Brain pericyte (primary cell): ENCODE measurements at regions not wholly inside any gene's neighbourhood (a gene's known extent, or its start where the extent isn't known, plus 50 kb on each side); places are given as distances from the start of the nearest gene placed in this dataset.
"Not testable (repeated sequence)": the region's sequence is repeated elsewhere in the genome, so short reads cannot be mapped to it uniquely, and the experiment has no call there.

Experiments used
- DNase-seq: peaks from one replicate; pipeline ENCODE4 v3.0.0-alpha.2; 2012; ENCODE audit warnings: low read depth, low spot score

DNA sequence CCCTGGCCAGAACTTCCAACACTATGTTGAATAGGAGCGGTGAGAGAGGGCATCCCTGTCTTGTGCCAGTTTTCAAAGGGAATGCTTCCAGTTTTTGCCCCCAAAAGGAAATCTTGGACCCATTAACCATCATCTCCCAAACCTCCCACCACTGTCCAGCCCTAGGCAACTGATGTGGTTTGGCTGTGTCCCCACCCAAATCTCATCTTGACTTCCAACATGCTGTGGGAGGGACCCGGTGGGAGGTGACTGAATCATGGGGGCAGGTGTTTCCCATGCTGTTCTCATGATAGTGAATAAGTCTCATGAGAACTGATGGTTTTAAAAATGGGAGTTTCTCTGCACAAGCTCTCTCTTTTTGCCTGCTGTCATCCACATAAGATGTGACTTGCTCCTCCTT lies 119.1 kb upstream of the RMDN2 start:
- not testable (repeated sequence) for DNase-seq

DNA sequence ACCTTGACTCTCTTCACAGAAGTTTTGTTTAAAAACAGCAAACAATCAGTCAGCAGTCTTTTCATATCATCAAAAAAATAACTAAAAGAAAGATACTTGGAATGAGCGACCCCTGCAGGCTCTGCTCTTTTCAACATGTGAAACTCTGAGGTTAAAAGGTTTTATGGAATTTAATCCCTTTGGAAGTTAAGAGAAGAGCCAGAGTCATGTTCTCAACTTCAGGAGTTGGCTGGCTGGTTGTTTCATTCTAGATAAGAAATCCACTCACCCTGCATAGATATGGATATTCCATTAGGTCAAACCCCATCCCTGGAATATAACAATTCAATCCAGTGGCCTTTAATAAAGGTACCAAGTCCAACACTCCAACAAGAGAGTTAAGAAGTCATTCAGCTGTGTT lies 115.6 kb upstream of the RMDN2 start:
- no peak for DNase-seq

DNA sequence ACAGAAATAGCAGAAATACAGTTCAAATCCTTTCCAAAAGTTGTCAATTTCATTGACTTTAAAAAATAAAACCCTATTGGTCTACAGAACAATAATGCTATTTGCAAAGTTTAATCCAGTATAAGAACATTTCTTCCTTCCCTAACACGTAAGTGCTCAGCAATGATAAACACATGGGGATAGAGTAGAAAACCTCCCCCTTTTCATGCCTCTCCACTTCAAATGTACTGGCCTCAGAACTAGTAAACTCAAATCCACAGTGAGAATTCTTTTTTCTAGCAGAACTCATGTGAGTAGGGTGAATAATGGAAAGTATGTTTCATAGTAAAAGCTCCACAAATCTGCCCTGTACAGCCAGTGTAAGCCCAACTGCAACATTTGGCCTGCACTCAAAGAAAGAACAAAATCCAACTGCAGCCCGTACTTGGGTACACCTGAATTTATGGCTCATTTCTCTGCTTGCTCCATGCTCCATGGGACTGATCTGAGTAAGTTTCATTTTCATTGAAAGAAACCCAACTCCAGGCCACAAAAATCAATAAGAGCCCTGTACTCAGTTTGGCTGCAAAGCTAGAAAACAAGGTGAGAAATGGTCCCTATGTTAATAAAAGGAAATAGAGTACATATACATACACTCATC lies 115.0 kb upstream of the RMDN2 start:
- no peak for DNase-seq

DNA sequence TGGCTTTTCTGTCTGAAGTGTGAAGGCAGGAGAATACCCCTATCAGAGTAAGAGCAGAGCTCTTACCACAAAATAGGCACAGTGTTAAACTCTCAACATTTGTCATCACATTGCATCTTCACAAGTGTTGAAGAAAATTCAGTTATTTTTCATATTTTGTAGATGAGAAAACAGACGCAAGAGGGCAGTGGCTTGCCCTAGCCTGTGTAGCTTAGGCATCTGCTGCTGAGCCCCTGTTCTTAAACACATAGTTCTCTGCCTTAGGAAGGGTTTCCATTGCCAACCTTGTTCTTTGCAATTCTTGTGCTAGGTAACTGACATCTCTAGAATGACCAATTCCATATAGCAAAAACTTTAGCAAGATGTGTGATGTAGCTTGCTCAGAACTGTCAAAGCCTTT lies 112.7 kb upstream of the RMDN2 start:
- DNase-seq, result no peak

DNA sequence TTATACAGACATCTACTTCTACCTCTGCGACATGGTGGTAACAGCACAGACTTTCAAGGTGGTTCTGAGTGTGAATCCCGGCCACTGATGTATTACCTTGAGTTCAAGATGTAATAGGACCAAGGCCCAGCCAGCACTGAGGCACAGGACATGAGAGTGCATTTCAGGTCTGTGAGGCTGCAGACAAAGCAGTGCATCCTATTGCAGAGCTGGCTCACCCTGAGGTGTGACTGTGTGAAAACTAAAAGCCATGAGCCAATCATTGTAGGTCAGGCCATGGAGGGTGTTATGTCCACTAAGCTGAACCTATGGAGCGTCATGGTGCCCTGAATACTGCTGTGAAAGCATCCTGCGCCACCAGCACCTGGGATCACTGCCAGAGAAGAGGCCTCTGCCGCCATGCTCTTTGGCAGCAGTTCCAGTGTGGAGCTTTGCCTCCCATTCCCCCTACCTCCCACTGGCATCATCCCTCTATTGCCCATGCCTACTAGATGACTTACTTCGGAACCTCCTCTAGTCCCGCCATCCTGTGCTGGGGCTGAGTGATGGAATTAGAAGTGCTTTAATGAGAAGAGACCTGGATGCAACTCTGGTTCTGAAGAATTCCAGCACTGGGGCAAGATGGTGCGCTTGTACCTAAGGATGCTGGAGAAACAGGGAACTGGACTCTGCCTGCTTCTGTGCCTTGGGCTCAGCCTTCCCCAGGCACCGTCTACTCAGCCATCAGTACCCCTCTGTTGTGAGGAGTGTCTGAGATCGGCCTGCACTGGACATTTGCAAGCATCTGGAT lies 112.0 kb upstream of the RMDN2 start:
- DNase-seq, result no peak

DNA sequence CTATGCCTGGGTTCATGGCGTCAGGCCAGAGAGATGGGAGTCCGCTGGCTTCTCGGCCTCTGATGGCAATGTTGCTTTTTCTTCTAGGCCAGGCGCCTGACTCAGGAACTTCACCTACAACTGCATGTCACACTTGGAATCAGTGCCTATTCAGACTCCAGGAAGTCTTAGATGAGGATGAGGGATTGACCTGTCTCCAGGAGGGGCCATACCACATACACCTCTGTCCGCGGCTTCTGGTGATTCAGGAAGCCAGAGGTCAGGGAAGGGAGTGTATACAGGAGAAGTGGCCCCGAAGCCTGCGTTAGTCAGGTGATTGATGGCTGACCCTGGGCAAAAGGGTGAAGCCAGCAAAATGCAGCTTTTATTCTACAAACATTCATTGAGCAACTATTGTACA lies 109.1 kb upstream of the RMDN2 start:
- DNase-seq, result no peak

DNA sequence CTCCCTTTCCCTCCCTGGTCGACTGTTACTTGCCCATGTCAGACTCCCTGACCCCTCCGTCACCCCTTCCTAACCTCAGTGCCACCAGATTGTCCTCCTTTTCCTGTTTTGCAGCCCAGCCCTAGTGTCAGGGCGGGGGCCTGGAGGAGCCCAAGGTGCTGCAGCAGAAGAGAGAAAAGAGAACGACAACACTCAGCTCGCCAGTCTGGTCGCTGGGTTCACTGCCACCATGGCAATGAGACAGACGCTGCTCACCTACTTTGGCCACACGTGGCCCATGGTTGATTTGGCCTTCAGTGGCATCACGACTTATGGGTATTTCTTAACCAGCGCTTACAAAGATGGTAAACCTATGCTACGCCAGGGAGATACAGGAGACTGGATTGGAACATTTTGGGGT lies 108.4 kb upstream of the RMDN2 start:
- DNase-seq, result no peak

DNA sequence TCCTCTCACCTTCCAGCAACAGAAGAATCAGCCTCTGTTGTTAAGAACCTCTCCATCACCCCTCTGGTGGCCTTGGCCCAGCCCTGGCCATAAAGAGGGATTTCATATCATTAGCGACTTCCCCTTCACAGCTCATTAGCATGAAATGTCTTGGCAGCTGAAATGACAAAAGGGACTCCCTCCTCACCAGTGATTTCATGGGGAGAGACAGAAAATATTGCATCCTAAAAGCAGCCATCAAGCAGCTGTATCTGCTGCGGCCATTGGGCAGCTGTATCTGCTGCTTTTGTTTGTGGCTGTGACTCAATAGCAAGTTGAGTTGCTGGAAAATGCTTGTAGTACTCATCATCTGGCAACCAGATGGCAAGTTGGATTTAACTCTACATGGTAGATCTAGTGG lies 105.9 kb upstream of the RMDN2 start:
- no peak for DNase-seq

DNA sequence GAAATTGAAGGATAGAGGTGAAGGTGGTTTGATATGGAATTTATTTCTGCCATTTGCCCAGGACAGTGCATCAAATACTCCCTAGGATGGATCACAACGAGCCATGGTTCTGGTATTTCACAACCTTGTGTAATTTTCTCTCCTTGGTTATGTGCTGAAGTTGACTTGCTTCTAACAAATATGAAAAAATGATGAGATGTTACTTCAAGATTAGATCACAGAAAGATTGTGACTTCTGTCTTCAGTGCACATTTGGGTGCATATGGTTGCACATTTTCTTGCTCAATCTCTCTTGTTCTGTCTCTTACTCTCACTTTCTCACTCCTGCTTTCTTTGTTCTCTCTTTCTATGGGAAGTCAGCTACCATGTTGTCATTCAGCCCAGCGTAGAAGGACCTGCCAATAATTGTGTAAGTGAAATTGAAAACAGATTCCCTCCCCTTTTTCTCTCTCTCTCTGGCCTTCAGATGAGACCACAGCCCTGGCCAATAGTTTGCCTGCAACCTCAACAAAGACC lies 104.6 kb upstream of the RMDN2 start:
- DNase-seq, result no peak

DNA sequence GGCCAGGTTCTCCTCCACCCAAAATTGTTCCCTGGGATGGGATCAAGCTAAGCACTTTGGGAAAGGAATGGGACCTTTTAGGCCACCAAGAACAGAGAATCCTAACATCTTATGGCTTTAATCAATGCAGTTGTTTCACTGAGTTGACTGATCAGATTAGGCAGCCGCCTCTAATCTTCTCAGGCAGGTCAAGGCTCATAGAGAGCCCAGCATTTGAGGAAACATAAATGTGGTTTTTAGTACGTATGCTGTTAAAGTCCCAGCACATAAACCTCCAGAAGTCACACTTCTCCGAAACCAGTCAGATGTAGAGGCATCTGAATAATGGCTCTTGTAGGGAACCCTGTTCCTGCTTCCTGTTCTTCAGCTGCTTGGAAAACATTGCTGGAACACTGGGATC lies 99.5 kb upstream of the RMDN2 start:
- no peak for DNase-seq

DNA sequence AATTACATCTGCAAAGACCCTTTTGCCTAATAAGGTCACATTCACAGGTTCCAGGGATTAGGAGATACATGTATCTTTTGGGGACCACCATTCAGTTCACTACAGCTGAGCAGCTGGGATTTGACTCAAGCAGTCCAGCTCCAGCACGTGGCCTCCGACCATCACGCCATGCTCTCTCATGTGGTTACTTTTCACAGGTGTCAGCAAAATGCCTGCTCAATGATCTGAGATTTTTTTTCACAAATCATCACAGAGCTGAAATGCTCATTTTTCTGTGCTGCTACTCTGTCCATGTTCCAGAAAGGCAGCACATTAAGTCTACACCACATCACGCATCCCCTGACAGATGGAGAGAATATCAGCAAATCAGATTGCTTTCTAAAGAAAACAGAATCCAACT lies 98.5 kb upstream of the RMDN2 start:
- no peak for DNase-seq

DNA sequence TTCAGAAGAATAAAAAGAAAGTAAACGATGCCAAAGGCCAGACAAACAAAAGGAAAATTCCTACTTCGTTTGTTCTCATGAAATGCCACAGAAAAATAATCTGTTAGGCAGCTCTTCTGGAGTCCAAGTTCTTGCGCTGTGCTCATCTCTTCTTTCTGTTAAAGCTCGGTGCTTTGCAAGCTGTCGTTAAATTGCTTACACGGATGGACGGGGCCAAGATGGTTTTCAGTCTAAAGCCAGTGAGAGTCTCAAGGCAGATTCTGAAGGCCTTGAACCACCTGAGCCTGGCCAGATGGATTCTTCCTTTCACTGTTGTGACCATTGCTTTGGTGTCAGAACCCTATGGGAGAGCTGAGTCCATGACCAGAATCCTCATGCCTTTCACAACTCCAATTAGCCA lies 97.6 kb upstream of the RMDN2 start:
- no peak for DNase-seq

DNA sequence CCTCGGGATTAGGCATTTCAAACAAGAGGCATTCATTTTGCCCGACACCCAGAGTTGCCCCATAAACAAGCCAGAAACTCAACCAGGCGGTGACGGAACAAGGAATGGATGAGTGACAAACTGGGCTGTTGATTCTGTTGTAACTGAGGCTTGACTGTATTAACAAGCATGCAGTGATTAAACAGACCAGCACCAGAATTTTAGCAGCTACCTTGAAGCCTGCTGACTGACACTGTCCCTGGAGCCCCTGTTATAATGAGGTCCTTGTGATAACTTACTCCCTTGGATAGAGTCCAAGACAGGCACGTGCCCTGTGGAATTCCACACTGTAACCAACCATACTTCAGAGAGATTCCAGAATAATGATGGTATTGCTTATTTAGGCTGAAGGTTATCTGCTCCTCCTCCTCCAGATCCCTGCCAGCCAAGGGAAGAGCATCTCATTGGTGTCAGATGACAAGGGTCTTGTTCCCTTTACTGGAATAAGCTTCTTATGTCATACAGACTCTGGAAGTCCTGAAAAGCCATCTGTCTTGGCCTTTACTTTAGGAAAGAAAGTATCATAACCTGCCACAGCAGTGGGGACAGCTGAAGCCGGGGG lies 97.1 kb upstream of the RMDN2 start:
- no peak for DNase-seq

DNA sequence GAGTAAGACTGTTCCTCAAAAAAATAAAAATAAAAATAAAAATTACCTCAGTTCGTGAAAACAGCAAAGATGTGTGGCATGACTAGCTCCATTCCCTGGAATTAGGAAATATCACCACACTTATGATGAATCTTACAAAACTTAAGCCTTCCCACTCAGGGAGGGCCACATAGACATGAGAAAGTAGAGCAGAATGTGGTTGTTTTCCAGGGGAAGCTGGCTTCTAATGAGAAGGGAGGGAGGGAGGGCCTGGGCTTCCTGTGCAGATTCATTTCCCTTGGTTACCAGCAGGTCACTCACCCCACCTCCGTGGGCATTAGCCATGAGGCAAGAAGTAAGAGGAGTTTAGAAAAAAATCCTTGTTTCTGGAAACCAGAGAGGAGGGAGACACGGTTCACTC lies 95.9 kb upstream of the RMDN2 start:
- no peak for DNase-seq

DNA sequence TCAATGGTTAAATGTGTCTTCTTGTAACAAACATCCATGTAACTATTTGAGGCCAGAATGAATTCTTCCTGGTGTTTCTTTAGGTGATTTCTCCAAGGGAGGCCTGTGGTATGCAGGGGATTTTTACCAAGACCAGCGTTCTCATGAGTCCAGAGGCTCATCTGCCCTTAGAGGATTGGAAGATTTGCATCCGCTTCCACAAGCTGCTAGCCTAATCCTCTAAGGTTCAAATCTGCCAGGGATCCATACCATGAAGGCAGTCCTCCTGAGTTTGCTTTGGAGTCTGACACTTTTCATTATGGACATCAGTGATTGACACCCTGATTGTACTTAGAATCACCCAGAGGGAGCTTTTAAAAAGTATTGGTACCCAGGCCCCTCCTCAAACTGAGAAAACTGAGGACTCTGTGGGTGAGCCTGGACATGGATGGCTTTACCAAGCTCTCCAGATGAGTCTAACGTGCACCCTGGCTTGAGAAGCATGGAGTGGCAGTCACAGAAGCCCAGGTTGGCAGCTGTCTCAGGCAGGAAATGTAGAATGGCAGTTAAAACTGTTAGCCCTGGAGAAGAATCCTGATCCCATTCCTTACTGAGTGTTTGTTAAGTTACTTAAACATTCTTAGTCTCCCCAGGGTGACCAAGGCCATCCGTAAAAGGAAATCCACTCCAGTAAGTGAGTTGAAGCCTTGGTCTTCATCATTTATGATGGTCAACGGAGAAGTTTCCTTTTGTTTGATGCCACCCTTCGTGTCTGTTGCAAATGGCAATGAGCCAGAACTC lies 95.3 kb upstream of the RMDN2 start:
- DNase-seq, result no peak

DNA sequence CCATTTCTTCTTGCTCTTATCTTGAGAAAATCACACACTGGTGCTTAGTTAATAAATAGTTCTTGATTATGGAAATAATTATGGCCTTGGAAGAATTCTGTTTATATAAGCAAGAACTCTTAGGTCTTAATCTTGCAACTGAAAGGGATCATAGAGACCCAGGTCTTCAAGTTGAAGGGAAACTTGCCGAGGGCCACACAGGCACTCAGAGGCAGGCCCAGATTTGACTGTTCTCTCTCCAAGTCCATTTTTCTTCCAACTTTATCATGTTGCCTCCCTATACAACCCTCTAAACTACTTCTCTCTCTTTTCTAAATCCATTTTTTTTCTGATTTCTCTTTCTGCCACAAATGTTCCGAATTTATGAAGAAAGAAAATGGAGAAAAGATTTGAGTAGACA lies 94.5 kb upstream of the RMDN2 start:
- DNase-seq, result no peak

DNA sequence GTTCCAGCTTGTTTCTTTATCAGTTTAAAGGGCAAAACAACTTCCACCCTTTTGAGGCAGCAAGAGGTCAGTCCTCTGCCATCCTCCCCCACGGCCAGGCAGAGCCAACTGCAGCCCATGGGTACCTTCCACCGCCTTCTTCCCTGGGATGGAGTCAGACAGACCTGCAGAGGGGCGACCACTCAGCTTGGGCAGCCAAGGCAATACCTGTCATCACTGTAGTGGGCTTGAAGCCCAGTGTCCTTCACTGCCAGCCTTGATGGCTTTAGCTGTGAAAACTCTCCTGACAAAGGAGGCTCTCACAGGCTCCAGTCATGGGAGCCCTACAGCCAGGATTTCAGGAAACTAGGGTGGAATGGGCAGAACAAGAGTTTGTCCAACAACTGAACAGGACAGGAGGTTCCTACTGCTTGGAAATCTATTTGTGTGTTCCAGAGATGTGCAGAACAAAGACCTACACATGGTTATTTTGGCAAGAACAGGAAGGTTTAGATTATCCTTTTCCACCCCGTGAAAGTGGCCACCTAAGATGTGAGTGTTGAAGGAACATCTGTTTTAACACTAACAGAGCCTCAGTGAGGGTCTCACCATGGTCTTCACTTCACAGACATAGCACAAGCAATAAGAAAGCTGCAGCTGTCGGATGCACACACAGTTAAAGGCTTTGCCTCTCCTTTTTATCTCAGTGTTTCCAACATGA lies 93.9 kb upstream of the RMDN2 start:
- no peak for DNase-seq

DNA sequence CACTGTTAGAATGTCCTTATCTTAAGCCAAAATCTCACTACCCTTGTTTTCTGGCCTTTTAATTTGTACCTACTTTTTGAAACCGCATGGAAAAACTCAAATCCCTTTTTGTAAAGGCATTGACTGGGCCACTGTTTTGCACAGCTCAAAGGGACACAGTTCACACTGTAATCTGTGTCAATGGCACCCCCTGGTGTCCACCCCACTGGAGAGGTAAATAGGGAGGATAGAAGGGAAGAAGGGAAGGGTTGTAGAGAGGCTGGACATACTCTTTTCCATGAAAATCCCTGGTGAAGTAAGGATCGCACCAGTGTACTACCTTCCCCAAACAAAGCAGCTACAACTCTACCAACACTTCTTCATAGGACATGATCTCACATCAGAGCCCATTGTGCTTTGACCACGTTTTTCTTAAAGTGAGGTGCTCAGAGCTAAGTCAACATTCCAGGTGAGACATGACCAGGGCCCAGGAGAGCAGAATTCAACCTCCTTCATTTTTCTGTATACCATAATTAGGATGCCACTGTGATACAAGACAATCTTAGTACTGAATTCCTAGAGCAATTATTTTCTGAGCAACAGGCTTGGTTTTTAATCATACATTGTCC lies 92.4 kb upstream of the RMDN2 start:
- DNase-seq, result no peak

DNA sequence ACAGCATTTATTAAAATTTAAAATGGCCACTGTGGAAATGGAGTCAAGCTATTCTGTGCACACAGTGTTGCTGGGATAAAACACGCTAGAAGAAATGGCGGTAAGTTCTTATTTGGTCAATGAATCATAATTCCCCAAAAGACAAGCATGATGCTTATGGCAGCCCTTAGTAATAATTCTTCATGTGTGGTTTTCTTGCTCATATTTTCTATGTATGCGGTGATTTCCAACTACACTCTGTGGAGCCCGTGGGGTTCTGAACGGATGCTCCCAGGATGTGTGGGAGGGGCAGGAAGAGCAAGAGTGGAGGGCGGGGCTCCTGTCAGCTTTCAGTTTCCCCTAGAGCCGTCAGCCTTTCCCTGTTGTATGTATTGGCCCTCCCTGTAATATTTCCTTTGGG lies 91.7 kb upstream of the RMDN2 start:
- no peak for DNase-seq

DNA sequence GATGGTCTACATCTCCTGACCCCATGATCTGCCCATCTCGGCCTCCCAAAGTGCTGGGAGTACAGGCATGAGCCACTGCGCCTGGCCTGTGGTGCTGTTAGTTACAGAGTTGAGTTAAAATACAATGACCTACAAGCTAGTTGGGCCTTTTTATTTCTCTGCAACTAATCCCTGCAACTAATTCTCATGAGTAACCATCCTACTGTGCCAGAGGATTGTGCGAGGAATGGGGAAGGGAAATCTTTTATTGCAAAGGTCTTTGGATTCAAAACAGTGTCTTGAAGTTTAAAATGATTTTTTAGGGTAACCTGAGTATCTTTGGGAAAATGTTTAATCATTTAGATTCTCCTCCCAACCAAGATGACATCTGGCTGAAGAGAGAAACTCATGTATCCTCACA lies 88.8 kb upstream of the RMDN2 start:
- DNase-seq, result no peak

DNA sequence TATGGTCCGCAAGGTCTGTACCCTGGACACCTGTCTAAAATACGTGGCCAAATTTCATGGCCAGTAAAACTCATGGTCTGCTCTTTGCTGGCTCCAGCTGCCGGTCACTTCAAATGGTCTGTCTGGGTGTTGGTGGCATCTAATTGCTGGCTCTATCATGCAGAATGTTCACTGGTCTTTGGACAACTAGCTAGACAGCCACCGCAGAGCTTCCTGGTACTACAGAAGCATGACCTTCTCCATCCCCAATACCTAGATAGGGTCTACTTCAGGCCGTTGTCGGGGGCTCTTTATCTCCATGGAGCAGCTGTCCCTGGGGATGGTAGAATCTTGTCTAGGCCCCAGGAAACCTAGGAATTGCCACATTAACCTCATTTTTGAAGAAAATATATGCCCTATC lies 88.4 kb upstream of the RMDN2 start:
- DNase-seq, result no peak
